SK-N-SH treated with all-trans-retinoic acid at 6 μM for 48 hours (cell line): ENCODE measurements at regions not wholly inside any gene's neighbourhood (a gene's known extent, or its start where the extent isn't known, plus 50 kb on each side); places are given as distances from the start of the nearest gene placed in this dataset.

Experiments used
- CSDC2 ChIP-seq: fragments of 250-450 bp; sonication (Bioruptor Pico); IDR thresholded peaks from 2 replicates; pipeline ENCODE4 v1.5.0; 2020; ENCODE audit warnings: mild to moderate bottlenecking, moderate library complexity
- ESRRG ChIP-seq: fragments of 250-450 bp; sonication (Bioruptor Pico); IDR thresholded peaks from 2 replicates; pipeline ENCODE4 v1.6.1; 2021; ENCODE audit warnings: mild to moderate bottlenecking
- RARB ChIP-seq: fragments of 250-450 bp; sonication (Bioruptor Pico); IDR thresholded peaks from 2 replicates; pipeline ENCODE4 v1.8.0; 2021; ENCODE audit warnings: mild to moderate bottlenecking, moderate library complexity
- ZFP30 ChIP-seq: fragments of 450-650 bp; formaldehyde crosslinking; IDR thresholded peaks from 2 replicates; pipeline ENCODE4 v1.5.0; 2022; ENCODE audit warnings: mild to moderate bottlenecking, moderate library complexity
- ZNF70 ChIP-seq: fragments of 450-650 bp; formaldehyde crosslinking; IDR thresholded peaks from 2 replicates; pipeline ENCODE4 v1.5.0; 2020; ENCODE audit warnings: mild to moderate bottlenecking, moderate library complexity
- TF ChIP-seq, protein P1 (sequence below): fragments of 250-450 bp; sonication (Bioruptor Pico); IDR thresholded peaks from 2 replicates; pipeline ENCODE4 v1.5.0; 2020; ENCODE audit warnings: mild to moderate bottlenecking, moderate library complexity
- TF ChIP-seq, protein P2 (sequence below): fragments of 250-450 bp; sonication (Bioruptor Pico); IDR thresholded peaks from 2 replicates; pipeline ENCODE4 v1.5.1; 2020; ENCODE audit warnings: low read depth, mild to moderate bottlenecking, moderate library complexity
- TF ChIP-seq, protein P3 (sequence below): fragments of 250-450 bp; sonication (Bioruptor Pico); IDR thresholded peaks from 2 replicates; pipeline ENCODE4 v1.8.0; 2021; ENCODE audit warnings: low read depth, mild to moderate bottlenecking, moderate library complexity, borderline replicate concordance
- TF ChIP-seq, protein P4 (sequence below): fragments of 250-450 bp; sonication (Bioruptor Pico); IDR thresholded peaks from 2 replicates; pipeline ENCODE4 v1.8.0; 2020; ENCODE audit warnings: mild to moderate bottlenecking, moderate library complexity, borderline replicate concordance

DNA sequence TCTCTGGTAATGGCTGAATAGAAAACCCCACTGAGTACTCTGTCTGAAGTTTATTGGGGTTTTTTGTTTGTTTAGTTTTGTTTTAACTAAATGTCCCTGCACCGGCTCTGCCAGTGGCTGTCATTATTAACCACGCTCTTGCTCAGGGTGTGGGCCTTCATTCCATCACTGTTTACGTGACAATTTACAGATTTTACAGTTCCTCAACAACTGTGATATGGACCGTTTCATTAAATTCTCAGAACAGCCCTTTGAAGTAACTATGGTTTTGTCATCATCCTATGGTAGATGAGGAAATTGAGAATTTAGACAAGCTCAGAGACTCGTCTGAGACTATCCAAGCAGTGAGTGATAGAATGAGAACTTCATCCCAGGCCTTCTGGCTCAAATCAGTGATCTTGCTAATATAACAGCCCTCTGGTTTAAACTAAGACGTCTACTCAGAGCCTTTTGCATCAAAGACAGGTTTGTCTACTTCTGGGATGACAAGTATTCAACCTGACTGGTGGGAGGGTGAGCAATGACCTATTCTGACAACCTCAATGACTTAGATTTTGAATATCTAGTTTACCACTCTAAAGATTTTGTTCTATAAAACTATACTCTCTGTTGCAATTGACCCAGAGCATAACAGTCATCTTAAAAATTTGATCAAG, 77.3 kb upstream of the MAP3K1 start:
- TF ChIP-seq ZNF70, result no peak
- TF ChIP-seq, protein P1, sequence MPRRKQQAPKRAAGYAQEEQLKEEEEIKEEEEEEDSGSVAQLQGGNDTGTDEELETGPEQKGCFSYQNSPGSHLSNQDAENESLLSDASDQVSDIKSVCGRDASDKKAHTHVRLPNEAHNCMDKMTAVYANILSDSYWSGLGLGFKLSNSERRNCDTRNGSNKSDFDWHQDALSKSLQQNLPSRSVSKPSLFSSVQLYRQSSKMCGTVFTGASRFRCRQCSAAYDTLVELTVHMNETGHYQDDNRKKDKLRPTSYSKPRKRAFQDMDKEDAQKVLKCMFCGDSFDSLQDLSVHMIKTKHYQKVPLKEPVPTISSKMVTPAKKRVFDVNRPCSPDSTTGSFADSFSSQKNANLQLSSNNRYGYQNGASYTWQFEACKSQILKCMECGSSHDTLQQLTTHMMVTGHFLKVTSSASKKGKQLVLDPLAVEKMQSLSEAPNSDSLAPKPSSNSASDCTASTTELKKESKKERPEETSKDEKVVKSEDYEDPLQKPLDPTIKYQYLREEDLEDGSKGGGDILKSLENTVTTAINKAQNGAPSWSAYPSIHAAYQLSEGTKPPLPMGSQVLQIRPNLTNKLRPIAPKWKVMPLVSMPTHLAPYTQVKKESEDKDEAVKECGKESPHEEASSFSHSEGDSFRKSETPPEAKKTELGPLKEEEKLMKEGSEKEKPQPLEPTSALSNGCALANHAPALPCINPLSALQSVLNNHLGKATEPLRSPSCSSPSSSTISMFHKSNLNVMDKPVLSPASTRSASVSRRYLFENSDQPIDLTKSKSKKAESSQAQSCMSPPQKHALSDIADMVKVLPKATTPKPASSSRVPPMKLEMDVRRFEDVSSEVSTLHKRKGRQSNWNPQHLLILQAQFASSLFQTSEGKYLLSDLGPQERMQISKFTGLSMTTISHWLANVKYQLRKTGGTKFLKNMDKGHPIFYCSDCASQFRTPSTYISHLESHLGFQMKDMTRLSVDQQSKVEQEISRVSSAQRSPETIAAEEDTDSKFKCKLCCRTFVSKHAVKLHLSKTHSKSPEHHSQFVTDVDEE (CRISPR knock-in tag), result no peak
- TF ChIP-seq, protein P2, sequence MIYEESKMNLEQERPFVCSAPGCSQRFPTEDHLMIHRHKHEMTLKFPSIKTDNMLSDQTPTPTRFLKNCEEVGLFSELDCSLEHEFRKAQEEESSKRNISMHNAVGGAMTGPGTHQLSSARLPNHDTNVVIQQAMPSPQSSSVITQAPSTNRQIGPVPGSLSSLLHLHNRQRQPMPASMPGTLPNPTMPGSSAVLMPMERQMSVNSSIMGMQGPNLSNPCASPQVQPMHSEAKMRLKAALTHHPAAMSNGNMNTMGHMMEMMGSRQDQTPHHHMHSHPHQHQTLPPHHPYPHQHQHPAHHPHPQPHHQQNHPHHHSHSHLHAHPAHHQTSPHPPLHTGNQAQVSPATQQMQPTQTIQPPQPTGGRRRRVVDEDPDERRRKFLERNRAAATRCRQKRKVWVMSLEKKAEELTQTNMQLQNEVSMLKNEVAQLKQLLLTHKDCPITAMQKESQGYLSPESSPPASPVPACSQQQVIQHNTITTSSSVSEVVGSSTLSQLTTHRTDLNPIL, result no peak
- TF ChIP-seq ESRRG (CRISPR knock-in tag), result no peak
- TF ChIP-seq CSDC2 (CRISPR knock-in tag), result no peak
- no peak for TF ChIP-seq RARB (CRISPR knock-in tag)
- TF ChIP-seq, protein P3, sequence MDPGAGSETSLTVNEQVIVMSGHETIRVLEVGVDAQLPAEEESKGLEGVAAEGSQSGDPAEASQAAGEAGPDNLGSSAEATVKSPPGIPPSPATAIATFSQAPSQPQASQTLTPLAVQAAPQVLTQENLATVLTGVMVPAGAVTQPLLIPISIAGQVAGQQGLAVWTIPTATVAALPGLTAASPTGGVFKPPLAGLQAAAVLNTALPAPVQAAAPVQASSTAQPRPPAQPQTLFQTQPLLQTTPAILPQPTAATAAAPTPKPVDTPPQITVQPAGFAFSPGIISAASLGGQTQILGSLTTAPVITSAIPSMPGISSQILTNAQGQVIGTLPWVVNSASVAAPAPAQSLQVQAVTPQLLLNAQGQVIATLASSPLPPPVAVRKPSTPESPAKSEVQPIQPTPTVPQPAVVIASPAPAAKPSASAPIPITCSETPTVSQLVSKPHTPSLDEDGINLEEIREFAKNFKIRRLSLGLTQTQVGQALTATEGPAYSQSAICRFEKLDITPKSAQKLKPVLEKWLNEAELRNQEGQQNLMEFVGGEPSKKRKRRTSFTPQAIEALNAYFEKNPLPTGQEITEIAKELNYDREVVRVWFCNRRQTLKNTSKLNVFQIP (CRISPR knock-in tag), result no peak
- TF ChIP-seq, protein P4, sequence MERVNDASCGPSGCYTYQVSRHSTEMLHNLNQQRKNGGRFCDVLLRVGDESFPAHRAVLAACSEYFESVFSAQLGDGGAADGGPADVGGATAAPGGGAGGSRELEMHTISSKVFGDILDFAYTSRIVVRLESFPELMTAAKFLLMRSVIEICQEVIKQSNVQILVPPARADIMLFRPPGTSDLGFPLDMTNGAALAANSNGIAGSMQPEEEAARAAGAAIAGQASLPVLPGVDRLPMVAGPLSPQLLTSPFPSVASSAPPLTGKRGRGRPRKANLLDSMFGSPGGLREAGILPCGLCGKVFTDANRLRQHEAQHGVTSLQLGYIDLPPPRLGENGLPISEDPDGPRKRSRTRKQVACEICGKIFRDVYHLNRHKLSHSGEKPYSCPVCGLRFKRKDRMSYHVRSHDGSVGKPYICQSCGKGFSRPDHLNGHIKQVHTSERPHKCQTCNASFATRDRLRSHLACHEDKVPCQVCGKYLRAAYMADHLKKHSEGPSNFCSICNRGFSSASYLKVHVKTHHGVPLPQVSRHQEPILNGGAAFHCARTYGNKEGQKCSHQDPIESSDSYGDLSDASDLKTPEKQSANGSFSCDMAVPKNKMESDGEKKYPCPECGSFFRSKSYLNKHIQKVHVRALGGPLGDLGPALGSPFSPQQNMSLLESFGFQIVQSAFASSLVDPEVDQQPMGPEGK, result no peak
- TF ChIP-seq ZFP30, result no peak
